HL-60 (cell line): ENCODE measurements at regions not wholly inside any gene's neighbourhood (a gene's known extent, or its start where the extent isn't known, plus 50 kb on each side); places are given as distances from the start of the nearest gene placed in this dataset.

Experiments
- DNase-seq, 2 experiments: peaks; one replicate each; pipeline ENCODE4 v3.0.0-alpha.2; 2010 to 2020; ENCODE audit warnings: low read depth in 1 of 2, low spot score in 1 of 2
- H3K27ac ChIP-seq: fragments of 250-450 bp; sonication (Bioruptor Pico); replicated peaks from 2 replicates; pipeline ENCODE4 v1.5.1; 2020; ENCODE audit warnings: mild to moderate bottlenecking, moderate library complexity
- H3K27me3 ChIP-seq: fragments of 250-450 bp; sonication (Bioruptor Pico); 2 replicates; pipeline ENCODE4 v1.5.1; 2021; ENCODE audit warnings: mild to moderate bottlenecking, moderate library complexity; ENCODE audit not compliant: insufficient read depth, poor library complexity, severe bottlenecking
- H3K4me3 ChIP-seq: replicated peaks from 2 replicates; pipeline ENCODE4 v1.5.1; 2011; ENCODE audit warnings: mild to moderate bottlenecking, control low read depth, low read length; ENCODE audit not compliant: insufficient read depth
- GABPA ChIP-seq: IDR thresholded peaks from 2 replicates; pipeline ENCODE4 v1.6.1; 2012; ENCODE audit warnings: low read depth
- POLR2AphosphoS5 ChIP-seq: IDR thresholded peaks from 2 replicates; pipeline ENCODE4 v1.6.1; 2012; ENCODE audit warnings: low read depth
- SPI1 ChIP-seq: IDR thresholded peaks from 2 replicates; pipeline ENCODE4 v1.6.1; 2012; ENCODE audit warnings: low read depth, mild to moderate bottlenecking, borderline replicate concordance
- TF ChIP-seq, protein P1 (sequence below): IDR thresholded peaks from one replicate; pipeline ENCODE4 v1.5.1; 2011; ENCODE audit warnings: low read length, control low read depth, inconsistent platforms; ENCODE audit not compliant: insufficient read depth
- TF ChIP-seq, protein P2 (sequence below): IDR thresholded peaks from 2 replicates; pipeline ENCODE4 v1.6.1; 2012; ENCODE audit warnings: low read depth; ENCODE audit not compliant: insufficient replicate concordance

DNA sequence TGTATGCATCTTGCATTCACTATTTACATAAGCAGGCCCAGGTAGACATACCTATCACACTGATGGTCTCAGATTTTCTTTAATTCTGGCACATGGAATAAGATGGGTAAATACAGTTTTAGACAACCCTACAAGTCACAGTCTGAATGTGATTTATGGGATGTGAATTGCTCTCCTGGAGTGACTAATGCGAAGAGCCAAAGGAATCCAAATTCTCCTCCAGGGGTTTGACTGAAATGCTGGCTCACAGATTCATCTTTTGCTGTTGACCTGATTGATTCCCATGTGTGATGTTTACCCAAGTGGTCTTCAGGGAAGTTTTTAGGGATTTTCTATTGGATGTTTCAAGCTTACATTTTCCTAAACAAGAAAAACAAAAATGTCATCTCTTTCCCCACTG is 277.9 kb upstream of the MON1B start:
- DNase-seq = no peak
- Histone ChIP-seq H3K4me3 (no peak overlapping the region), H3K27me3 (no peaks in the 10 kb centered on the region), H3K27ac (no peak overlapping the region)
- TF ChIP-seq, protein P1, sequence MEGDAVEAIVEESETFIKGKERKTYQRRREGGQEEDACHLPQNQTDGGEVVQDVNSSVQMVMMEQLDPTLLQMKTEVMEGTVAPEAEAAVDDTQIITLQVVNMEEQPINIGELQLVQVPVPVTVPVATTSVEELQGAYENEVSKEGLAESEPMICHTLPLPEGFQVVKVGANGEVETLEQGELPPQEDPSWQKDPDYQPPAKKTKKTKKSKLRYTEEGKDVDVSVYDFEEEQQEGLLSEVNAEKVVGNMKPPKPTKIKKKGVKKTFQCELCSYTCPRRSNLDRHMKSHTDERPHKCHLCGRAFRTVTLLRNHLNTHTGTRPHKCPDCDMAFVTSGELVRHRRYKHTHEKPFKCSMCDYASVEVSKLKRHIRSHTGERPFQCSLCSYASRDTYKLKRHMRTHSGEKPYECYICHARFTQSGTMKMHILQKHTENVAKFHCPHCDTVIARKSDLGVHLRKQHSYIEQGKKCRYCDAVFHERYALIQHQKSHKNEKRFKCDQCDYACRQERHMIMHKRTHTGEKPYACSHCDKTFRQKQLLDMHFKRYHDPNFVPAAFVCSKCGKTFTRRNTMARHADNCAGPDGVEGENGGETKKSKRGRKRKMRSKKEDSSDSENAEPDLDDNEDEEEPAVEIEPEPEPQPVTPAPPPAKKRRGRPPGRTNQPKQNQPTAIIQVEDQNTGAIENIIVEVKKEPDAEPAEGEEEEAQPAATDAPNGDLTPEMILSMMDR = no peak
- TF ChIP-seq, protein P2, sequence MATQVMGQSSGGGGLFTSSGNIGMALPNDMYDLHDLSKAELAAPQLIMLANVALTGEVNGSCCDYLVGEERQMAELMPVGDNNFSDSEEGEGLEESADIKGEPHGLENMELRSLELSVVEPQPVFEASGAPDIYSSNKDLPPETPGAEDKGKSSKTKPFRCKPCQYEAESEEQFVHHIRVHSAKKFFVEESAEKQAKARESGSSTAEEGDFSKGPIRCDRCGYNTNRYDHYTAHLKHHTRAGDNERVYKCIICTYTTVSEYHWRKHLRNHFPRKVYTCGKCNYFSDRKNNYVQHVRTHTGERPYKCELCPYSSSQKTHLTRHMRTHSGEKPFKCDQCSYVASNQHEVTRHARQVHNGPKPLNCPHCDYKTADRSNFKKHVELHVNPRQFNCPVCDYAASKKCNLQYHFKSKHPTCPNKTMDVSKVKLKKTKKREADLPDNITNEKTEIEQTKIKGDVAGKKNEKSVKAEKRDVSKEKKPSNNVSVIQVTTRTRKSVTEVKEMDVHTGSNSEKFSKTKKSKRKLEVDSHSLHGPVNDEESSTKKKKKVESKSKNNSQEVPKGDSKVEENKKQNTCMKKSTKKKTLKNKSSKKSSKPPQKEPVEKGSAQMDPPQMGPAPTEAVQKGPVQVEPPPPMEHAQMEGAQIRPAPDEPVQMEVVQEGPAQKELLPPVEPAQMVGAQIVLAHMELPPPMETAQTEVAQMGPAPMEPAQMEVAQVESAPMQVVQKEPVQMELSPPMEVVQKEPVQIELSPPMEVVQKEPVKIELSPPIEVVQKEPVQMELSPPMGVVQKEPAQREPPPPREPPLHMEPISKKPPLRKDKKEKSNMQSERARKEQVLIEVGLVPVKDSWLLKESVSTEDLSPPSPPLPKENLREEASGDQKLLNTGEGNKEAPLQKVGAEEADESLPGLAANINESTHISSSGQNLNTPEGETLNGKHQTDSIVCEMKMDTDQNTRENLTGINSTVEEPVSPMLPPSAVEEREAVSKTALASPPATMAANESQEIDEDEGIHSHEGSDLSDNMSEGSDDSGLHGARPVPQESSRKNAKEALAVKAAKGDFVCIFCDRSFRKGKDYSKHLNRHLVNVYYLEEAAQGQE = no peak
- no peak for TF ChIP-seq GABPA
- TF ChIP-seq POLR2AphosphoS5 = no peak
- no peak for TF ChIP-seq SPI1

DNA sequence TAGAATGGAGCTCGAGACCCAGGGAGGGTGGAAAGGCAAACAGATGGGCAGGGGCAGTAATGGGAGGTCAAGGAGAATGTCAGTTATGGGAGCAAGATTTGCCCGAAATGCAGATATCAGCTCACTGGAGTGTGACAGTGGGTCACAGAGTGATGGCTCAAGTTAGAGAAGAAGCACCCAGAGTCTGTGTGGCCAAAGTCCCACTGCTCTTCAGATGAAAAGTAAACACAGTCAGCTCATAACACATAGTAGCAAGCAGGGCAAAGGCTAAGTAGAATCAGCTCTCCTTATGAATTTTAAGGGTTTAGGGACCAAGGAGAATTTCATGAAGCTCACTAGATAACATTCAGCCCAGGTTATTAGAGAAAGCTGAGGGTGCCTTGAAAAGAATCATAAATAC is 264.9 kb upstream of the MON1B start:
- H3K4me3 ChIP-seq = no peak overlapping the region
- no peak overlapping the region for H3K27ac ChIP-seq
- TF ChIP-seq, protein P2 = no peak
- TF ChIP-seq, protein P1 = no peak
- TF ChIP-seq SPI1 (no peak), POLR2AphosphoS5 (no peak), GABPA (no peak)
- no peak for DNase-seq
- no peaks in the 10 kb centered on the region for H3K27me3 ChIP-seq

DNA sequence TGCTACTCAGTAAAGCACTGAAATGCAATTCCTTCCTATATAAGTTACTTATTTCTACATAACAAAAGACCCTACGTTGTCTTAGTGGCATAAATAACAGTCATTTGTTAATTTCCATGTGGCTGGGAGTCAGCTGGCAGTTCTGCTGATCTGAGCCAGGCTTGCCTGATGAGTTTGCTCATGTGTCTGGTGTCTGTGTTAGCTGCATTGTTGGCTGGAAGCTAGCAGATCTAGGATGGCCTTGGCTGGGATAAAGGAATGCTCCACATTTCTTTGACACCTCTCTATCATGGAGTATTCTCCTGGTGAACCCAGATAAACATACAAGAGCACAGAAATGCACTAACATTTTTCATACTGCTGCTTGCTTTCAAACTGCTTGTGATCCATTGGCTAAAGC is 264.4 kb upstream of the MON1B start:
- Histone ChIP-seq H3K4me3 (no peak overlapping the region), H3K27ac (no peak overlapping the region), H3K27me3 (no peaks in the 10 kb centered on the region)
- TF ChIP-seq SPI1 (no peak), POLR2AphosphoS5 (no peak)
- TF ChIP-seq, protein P1 = no peak
- no peak for DNase-seq

DNA sequence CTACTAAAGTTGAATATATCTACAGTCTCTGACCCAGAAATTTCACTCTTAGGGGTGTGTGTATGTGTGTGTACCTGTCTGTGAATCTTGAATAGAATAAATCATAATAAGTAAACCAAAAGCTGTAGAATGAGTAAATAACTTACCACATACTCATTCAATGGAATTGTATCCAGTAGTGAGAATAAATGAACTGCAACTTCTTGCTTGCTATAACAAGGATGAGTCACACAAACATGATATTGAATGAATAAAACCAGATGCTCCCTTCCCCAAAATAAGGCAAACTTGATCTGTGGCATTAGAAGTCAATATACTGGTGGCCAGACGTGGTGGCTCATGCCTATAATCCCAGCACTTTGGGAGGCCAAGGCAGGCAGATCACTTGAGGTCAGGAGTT is 259.8 kb upstream of the MON1B start:
- H3K4me3 ChIP-seq = no peak overlapping the region
- DNase-seq = no peak
- H3K27me3 ChIP-seq = no peaks in the 10 kb centered on the region
- H3K27ac ChIP-seq = no peak overlapping the region
- TF ChIP-seq, protein P1 = no peak
